CD4-positive, alpha-beta T cell treated with Interleukin-2 at 100 ng/mL for 4 hours (primary cell): ENCODE measurements at regions not wholly inside any gene's neighbourhood (a gene's known extent, or its start where the extent isn't known, plus 50 kb on each side); places are given as distances from the start of the nearest gene placed in this dataset.

Experiments used
- DNase-seq: peaks from one replicate; pipeline ENCODE4 v3.0.0-alpha.2; 2020; ENCODE audit warnings: low spot score

DNA sequence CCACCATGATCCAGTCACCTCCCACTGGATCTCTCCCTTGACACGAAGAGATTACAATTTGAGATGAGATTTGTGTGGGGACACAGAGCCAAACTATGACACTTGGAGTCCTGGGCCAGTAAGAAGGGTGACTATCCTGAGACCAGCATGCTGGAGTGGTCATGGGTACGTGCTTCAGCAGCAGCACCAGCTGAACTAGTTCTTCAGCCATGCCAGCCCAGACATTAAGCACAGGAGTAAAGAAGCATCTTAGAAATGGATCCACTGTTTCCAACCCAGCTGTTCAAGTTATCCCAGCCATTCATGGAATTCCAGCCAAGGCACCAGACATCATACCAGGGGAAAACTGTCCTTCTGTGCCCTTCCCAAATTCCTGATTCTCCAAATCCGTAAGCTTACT is 370.0 kb downstream of the MAFB start:
- DNase-seq = no peak

DNA sequence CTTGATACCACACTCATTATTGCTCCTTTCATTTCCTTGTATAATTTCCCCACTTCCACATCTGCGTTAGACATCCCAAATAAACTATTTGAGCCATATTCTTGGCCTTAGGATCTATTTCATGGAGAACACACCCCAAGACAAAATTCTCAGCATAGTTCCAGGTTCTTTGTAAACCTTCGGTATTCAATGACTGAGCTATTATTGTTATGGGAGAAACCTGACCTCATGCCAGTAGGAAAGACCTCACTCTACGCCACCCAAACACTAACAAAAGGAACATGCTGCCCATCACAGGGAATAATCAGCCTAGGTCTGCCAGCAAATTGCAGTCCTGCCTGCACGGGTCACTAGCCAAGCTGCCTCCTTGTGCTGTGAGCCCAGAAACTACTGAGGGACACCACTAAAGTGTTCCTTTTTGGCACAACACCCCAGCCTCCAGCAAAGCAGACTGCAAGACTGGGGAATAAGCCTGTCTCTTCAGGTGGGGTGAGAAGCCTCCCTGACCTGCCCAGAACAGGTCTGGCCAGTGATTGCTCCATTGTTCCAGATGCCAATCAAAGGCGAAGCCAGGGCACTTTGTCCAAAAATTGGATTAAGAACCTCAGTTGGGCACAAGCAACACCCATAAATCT is 371.8 kb downstream of the MAFB start:
- no peak for DNase-seq

DNA sequence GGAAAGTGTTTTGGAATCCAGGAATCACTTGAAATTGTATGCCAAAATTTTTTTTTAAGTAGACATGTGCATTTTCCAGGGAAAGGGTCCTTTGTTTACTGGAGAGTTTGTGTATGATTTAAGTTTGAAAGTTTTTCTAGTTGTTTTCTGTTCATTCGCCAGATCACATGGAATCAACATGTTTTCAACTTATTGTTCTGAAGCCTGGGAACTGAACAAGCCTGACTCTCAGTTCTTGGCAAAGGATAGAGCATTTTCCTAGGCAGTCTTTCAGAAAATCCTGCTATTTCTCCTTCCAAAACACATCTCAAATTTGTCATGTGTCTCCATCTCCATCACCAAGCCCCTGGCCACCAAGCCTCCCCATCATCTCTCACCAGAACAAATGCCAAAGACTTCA is 374.8 kb downstream of the MAFB start:
- DNase-seq = no peak

DNA sequence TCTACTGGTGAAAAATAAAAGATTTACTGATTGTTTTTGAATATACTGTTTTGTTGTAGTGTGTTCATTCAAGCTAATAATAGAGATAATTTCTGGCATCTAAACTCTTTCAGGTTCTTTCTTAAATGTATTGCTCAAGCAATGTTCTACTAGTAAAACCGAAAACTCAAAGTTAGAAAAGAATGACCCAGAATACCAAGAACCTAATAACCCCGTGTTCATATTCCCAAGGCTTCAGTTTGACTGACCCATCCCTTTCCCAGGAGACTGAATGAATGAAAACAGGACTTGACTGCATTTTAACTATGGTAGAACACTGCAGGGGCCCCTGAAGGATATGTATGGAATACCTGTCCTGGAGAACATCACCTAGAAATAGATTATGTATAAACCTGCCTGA is 375.3 kb downstream of the MAFB start:
- no peak for DNase-seq

DNA sequence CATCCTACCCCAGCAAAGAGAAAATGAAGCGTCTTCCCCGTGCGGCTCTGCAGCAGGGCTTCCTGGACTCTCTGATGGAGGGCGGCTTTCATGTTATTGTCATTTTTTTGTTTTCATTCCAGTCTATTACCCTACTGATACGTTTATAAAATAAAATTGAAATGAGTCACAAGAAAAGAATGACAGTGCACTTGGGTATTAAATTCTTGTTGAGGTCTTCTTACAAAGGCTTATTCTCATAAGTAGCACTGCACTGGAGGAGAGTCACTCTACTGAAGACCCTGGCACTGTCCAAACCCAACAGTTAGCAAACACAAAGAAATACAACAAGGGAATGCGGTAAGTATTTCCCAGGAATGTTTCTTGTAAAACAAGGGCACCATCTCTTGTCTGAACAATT is 379.3 kb downstream of the MAFB start:
- DNase-seq = no peak

DNA sequence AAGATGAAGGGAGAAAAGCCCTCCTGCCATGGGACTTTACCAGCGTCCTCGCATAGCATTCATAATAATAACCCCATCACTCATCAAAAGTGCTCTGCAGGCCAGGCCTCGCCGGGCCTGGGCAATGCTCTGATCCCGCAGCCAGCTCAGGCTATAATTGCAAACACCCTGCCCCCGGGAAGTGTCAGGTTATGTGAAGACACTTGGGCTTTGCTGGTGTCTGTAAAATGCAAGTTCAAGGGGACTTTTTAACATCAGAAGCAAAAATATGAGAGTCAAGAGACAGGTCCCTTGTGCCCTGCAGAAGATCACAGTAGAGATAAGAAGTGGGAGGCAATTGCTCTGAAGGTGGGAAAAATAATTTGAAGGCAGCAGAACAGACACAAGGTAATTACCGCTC is 381.0 kb downstream of the MAFB start:
- DNase-seq = no peak

DNA sequence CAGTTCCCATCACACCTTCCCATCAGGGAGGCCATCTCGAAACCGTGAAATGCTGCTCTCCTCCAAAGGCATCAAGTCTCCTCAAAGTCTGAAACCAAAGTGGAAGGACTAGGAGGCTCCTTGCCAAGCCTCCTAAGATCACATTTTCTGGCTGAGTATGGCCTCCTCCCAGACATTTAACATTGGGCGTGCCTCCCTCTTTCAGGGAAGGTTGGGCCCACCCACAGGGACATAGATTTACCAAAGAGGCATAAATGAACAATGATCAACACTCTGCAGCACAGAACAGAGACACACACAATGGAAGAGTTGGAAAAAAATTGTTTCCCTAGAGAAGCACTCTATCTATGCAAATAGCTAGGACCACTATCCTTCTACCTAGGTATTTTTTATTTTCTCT is 381.8 kb downstream of the MAFB start:
- DNase-seq = no peak

DNA sequence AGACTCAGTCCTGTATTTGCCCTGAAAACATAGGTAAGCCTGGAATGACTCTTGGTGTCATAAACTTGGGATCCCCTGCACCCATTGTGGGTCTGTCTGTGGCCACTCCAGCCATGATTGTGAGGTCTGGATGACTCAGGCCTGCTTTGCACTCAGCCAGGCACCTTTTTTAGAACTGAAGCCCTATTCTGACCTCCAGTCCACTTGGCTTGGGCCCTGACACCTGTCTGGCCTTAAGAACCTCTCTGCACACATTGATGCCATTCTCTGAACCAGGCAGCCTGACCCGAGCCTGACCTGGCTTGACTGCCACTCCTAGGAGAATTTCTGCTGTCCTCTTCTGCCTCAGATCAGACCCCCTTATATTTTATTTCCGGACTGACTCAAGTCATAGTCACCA is 383.7 kb downstream of the MAFB start:
- DNase-seq = no peak

DNA sequence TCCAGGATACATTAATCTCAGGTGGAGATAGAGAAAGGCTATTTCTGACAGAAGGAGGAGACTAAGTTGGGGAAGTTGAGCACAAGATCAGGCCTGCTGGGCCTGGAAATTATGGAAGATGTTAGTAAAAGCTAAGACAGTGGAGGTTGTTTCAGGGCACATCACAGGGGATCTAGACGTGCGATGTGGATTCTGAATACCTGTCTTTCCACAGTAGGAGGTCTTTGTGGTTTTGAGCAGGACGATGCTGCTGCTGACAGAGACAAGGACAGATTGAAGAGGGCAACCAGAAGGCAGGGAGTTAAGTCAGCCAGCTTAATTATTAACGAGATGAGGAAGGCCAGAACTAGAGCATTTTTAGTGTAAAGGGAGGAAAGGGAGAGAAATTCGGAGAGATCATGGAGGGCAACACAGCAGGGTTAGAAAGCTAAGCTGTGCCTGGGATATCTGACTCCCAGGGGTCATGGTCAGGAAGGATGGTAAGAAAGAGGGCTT is 384.9 kb downstream of the MAFB start:
- DNase-seq = no peak

DNA sequence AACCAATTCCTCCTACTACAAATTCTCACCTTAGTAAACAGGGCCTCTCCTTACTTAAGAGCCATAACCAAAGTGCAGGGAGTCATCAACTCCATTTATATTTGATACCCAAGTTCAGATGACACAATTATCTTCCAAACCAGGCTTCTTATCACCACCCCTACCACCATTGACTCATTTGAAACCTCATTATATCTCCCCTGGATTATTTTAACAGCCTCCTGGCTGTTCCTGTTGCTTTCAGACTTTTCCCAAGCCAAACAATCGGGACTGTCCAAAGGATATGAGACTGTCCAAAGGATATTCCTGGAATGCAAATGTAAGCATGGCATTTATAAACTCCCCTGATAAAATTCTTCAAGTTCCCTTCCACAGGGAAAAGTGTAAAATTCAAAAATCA is 394.3 kb downstream of the MAFB start:
- no peak for DNase-seq

DNA sequence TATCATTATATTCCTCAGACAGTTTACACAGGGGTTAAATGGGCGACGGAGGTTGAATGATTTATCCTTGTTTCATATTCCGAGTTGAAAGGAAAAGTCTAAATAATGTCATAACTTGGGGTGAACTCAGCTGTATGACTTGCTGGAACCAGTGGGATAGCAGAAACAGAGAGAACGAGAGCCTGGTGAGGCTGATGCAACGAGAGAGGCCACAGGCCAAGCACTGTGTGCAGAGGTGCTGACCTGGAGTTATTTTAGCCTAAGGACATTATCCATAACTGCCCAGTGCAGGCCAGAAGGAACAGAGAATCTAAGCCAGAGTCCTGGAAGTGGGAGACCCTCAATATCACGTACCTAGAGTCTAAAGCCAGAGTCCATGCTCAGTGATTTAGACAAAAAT is 394.9 kb downstream of the MAFB start:
- DNase-seq = no peak

DNA sequence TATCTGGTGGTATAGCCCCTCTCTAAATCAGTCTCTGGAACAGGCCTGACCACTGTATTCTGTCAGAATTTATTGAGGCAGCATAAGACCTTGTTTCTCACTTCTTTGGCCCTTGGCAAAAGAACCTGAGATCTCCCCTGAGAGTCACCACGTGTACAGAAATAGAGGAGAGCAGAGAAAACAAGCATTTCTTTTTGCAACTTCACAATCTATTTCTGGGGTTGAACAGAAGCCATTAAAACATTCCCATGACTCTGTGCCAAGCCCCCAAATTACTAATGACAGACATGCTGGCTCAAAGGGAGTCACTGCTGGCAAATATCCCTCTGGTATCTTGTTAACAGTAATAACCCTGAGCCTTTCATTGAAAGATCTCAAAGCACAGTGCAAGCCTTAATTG is 395.3 kb downstream of the MAFB start:
- no peak for DNase-seq

DNA sequence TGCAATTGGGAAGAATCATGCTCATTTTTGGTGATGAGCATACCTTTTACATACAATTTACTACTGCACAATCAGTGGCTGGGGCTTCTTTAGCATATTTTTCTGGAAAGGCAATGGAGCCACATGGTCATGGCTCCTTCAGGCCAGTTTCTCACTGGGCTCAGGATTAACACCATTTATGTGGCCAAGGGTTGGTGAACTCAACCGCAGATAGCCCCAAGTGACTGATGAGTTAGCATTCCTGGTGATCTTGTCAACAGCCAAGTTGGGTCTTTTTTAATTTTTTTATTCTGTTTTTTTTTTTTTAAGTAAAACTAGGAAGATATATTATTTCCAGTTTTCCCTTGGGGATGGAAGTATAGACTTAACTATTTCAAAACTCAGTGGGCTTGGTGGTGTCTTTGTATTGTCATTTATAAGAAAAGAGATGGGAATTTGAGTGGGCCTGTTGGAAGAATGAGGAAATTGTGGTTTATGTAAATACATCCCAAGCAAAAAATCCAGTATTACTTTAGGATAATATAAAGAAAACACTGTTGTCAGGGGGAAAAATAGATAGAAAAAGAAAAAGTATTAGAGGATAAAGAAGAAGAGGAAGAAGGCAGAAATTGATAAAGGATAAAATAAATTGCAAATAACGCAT is 397.4 kb downstream of the MAFB start:
- DNase-seq = no peak

DNA sequence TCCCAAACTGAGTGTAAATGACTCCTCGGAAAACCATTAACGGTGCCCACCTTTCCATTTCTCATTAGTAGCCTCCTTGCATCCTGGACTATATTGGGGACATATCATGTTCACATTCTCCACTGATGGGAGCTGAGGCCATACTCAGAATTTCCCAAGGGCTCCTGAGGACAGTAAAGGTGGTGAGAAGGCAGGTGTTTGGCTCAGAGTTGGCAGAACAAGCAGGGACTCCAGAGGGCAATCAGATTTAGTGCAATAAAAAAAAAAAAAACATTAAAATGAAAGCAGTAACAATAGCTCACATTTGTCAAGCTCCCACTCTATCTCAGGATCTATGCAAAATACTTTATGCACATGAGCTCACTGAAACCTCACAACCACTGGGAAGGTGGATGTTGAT is 401.4 kb downstream of the MAFB start:
- no peak for DNase-seq

DNA sequence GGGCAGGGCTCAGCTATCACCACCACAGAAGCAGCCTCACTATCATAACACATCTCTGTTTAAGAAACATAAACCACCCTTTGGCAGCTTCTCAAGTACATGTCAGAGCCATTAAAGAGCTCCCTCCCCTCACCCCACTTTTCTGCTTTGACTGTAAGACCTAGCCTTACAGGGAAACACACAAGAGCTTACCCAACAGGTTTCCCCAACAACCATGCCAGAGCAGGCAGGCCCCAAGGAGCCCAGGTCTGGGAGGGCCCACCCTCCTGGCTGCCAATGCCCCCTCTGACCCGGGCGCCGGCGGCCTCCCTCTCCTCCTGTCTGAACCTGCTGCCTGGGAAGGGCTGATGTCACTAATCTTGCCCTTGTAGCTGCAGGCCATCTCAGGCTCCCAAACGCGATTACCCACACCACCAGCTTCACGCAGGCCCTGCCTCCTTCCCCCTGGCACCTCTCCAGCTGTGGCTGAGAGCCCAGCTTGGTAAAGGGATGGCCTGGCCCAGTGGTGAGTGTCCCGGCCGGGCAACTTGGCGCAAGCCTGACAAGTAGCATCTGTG is 402.0 kb downstream of the MAFB start:
- no peak for DNase-seq

DNA sequence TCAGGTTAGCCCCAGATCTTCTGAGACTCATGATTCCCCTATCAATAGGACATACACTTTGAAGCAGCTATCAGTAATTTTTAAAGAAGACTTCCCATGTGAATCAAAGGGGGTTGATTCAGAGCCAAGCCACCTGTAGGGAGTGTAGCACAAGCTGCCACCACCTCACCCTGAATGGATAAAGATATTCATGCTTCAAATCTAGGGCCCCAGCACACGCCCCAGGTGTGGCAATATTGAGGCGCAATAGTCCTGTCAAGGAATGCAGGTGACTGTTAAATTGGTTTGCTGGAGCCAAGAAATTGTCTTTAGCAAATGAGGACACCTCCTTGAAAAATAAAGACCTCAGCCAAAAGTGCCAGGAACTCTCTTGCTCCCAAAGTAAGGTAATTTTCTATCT is 404.4 kb downstream of the MAFB start:
- no peak for DNase-seq

DNA sequence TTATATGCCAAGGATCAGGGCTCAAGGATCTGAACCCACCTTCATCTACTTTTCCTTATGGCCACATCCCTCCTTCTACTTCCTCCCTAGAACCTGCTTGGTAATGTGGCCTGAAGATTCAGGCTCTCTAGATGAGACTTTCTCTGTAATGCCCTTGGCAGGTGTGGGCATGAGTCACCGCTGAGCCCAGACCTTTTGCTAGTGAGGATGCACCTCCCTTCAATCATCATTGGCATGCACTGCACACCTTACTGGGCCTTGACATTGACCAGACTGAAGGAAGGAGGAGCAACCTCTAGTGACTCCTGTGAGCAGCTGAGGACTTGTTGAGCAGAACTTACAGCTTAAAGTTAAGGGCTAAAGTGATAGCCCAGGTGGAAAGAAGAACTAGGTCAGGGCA is 405.3 kb downstream of the MAFB start:
- DNase-seq = no peak

DNA sequence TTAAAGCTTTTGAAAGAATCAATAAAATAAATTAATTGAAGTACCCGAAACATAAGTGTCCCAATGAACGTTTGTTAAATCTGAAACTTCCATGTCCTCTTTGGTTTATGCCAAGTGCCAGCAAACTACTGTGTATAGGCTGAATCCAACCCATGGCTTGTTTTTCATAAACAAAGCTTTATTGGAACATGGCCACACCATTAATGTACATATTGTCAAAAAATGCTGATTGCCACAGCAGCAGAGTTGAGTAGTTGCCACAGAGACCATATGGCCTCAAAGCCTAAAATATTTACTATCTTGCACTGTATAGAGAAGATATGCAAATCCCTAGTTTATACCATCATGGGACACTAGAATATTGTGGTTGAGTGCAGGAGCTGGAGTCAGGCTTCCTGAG is 406.1 kb downstream of the MAFB start:
- no peak for DNase-seq

DNA sequence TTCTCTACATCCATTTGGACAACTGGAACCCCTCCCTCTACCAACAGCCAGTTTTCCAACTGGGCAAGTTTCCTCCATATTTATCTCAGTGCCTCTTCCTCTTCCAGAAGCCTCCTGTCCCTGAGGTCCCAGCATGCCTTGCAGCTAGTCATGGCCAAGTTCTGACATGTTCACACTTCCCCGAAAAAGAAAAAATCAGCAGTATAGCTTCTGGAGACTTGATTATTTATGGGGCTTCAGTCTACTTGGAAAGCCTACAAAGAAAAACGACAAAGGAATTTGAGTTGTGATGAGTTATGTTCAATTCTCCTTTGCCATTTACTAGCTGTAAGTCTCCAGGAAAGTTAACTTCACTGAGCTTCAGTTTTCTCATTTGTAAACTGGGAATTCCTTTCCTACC is 406.5 kb downstream of the MAFB start:
- DNase-seq = no peak

DNA sequence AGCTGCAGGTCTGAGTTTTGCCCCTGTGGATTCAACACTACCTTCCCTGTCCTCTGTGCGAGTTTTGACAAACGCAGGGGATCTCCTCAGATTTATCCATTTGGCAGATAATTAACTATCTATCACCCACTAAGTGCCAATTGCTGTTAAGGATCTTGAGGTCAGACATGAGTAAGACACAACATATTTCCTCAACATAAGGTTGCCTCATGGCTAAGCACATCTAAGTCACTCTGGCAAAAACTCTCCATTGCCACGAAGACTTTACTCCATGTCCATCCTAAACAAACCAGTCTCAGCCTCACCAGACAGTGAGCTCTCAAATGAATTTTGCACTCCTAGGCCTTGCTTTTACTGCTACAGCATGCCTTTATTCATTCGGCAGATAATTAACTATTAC is 408.4 kb downstream of the MAFB start:
- DNase-seq = no peak

DNA sequence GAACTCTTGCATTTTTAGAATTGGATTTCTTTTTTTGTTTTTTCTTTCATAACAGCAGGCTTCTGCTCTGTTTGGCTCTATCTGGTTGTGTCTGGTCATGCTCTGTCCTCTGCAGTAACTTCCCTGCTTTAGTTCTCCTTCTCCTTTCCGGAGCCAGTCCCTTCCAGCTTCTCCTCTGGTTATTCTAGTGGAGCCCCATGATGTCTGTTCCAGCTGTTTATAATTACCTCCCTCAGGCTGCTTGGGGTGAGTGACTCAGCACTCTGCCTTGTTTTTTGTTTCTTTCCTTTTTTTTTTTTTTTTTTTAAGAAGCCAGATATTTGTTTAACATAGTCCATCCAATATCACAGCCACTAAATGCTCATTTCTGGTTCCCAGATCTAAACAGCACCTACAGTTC is 409.6 kb downstream of the MAFB start:
- DNase-seq = no peak

DNA sequence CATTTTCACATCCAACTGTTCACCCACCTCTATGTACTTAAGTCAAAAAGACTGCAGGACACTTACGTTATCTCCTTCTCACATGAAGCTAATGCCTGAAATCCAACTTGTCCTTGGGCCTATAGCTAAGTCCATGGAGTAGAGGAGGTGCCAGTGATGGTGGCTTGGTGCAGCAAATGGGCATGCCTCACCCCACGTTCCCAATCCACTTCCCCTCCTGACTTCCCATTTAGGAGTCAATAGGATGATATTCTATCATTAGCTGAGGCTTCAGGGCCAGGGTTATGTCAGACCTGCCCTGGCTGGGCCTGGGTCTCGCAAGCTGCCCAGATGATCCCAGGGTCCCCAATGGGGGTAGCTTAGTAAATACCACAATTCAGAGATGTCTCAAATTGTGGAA is 410.4 kb downstream of the MAFB start:
- no peak for DNase-seq

DNA sequence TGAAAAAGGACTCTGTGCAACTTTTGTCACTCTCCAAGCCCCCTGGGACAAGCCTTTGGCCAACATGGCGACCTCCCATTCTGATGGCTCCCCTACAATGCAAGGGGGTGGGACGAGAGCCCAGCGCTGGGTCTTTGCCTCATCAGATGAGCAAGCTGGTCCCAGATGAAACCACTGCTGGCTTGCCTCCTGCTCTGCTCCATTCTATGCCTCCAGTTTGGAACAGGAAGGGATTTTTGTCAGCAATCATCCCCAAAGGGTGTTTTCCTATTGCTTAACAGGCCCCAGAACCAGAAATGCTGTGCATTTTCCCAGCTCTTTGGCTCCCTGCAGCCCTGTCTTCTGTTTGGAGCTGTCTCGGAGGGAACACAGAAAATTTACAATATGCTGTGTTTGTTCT is 412.7 kb downstream of the MAFB start:
- DNase-seq = no peak

DNA sequence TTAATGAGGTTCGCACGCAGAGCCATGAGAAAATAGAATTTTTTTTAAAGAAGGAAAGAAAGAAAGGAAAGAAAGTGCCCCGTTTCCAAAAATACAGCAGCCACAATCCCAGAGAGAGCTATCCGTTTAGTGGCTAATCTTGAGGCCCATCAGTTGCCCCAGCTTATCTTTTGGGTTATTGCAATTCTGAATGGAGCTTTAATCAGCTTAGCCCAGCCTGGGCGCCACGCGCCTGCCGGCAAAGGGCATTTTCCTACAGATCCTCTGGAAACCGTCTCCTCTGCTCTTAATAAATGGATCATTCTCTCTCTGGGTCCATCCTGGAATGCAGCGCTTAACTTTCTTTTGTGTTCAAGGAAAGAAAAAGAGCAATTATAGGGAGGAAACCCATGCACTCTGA is 413.3 kb downstream of the MAFB start:
- no peak for DNase-seq
